K562 (cell line): ENCODE measurements at regions not wholly inside any gene's neighbourhood (a gene's known extent, or its start where the extent isn't known, plus 50 kb on each side); places are given as distances from the start of the nearest gene placed in this dataset.
A peak's percentile ranks its signal among the peaks of the same experiment; 100 is the strongest.

Experiments used
- ATAC-seq: fragments of 200-7000 bp; cut with Tn5 transposase; 3 replicates; pipeline ENCODE4 v1.9.1; 2020; ENCODE audit warnings: moderate library complexity
- BruUV-seq: library from RNA; stranded (reverse); fragments of 400-500 nt; replicated peaks from 2 replicates; lab custom pipeline; 2021; lab: Mats Ljungman, UMichigan
- CTCF ChIA-PET: fragments of 300-600 bp; formaldehyde crosslinking; extraction: SDS; loops from one replicate; lab custom pipeline; 2021; ENCODE audit warnings: low intra/inter-chr PET ratio; lab: Yijun Ruan, JAX
- POLR2A ChIA-PET: fragments of 300-600, 350-650 bp; sonication (Branson Sonifier 250); formaldehyde crosslinking; extraction: SDS; loops from one replicate; lab custom pipeline; 2021; ENCODE audit warnings: antibody characterized with exemption, inconsistent platforms; lab: Yijun Ruan, JAX
- DNase-seq, 4 experiments: peaks; one replicate each; pipeline versions ENCODE4 v3.0.0 to v3.0.0-alpha.2; 2011 to 2018; ENCODE audit warnings: low spot score in 3 of 4, mixed read lengths in 3 of 4; ENCODE audit errors: extremely low read depth in 1 of 4
- FAIRE-seq: peaks from 2 replicates; lab custom pipeline; 2011; peaks lifted over from hg19 to GRCh38; lab: Jason Lieb, UNC
- H2AFZ ChIP-seq: 2 replicates; pipeline ENCODE4 v1.6.0; 2011; ENCODE audit warnings: low read depth, low read length, control low read depth, inconsistent platforms
- H3K27ac ChIP-seq: fragments of 200-600 bp; 3 replicates; pipeline ENCODE4 v1.8.0; 2011; ENCODE audit warnings: low read depth, mild to moderate bottlenecking, control low read depth, inconsistent platforms, low read length, moderate library complexity, mixed read lengths; ENCODE audit errors: extremely low read depth
- H3K27me3 ChIP-seq, 2 experiments: fragments of 300-600 bp in 1 of 2; 2 replicates in 1 of 2; 3 replicates in 1 of 2; pipeline versions ENCODE4 v1.6.0 to v1.8.0; 2011; ENCODE audit warnings: inconsistent platforms in 2 of 2, low read length in 2 of 2, mild to moderate bottlenecking in 1 of 2, mixed read lengths in 1 of 2, moderate library complexity in 1 of 2; ENCODE audit not compliant: control insufficient read depth in 2 of 2, insufficient read depth in 2 of 2
- H3K36me3 ChIP-seq: fragments of 300-600 bp; 3 replicates; pipeline ENCODE4 v1.8.0; 2011; ENCODE audit warnings: mild to moderate bottlenecking, low read length, inconsistent platforms; ENCODE audit not compliant: control insufficient read depth, insufficient read depth
- H3K4me1 ChIP-seq, 2 experiments: fragments of 200-600 bp in 1 of 2; replicated peaks in 1 of 2; 2 replicates in 1 of 2; 3 replicates in 1 of 2; pipeline versions ENCODE4 v1.5.1 to v1.8.0; 2011; ENCODE audit warnings: inconsistent platforms in 2 of 2, low read length in 2 of 2, mild to moderate bottlenecking in 1 of 2, mixed read lengths in 1 of 2, moderate library complexity in 1 of 2; ENCODE audit not compliant: control insufficient read depth in 2 of 2, insufficient read depth in 2 of 2
- H3K4me2 ChIP-seq: 2 replicates; pipeline ENCODE4 v1.6.1; 2011; ENCODE audit warnings: low read length, control low read depth, inconsistent platforms, mixed read lengths; ENCODE audit not compliant: insufficient read depth
- H3K4me3 ChIP-seq: fragments of 200-600 bp; sonication (generic), shearing (Covaris generic); 2 replicates; pipeline ENCODE4 v1.5.1; 2016; ENCODE audit warnings: control low read depth, inconsistent platforms
- H3K79me2 ChIP-seq: fragments of 200-600 bp; 3 replicates; pipeline ENCODE4 v1.8.0; 2011; ENCODE audit warnings: low read length, inconsistent platforms; ENCODE audit not compliant: control insufficient read depth, insufficient read depth
- H3K9ac ChIP-seq, 2 experiments: 2 replicates each; pipeline versions ENCODE4 v1.6.0 to v1.6.1; 2011; ENCODE audit warnings: low read depth in 2 of 2, low read length in 2 of 2, control low read depth in 1 of 2, inconsistent platforms in 1 of 2, mild to moderate bottlenecking in 1 of 2, mixed read lengths in 1 of 2; ENCODE audit not compliant: insufficient read depth in 1 of 2
- H3K9me1 ChIP-seq: one replicate; pipeline ENCODE4 v1.6.0; 2011; ENCODE audit warnings: inconsistent platforms, mild to moderate bottlenecking, low read length, moderate library complexity; ENCODE audit not compliant: control insufficient read depth, insufficient read depth
- H3K9me3 ChIP-seq: replicated peaks from 2 replicates; pipeline ENCODE4 v1.5.1; 2011; ENCODE audit warnings: low read depth, low read length, inconsistent platforms; ENCODE audit not compliant: control insufficient read depth, insufficient read depth
- H4K20me1 ChIP-seq: replicated peaks from 2 replicates; pipeline ENCODE4 v1.6.1; 2011; ENCODE audit warnings: low read length, inconsistent platforms, mixed read lengths; ENCODE audit not compliant: control insufficient read depth, insufficient read depth
- ARID2 ChIP-seq: fragments of 450-650 bp; IDR thresholded peaks from 2 replicates; pipeline ENCODE4 v1.6.1; 2017; ENCODE audit warnings: antibody characterized with exemption, mild to moderate bottlenecking
- E2F3 ChIP-seq: fragments of 250-450 bp; sonication (Bioruptor Pico); IDR thresholded peaks from 2 replicates; pipeline ENCODE4 v1.4.0; 2020; ENCODE audit warnings: mild to moderate bottlenecking
- IRF2 ChIP-seq: sonication (generic); formaldehyde crosslinking; IDR thresholded peaks from 2 replicates; pipeline ENCODE4 v1.8.1; 2022; ENCODE audit warnings: mild to moderate bottlenecking, missing genetic modification reagents
- MCM2 ChIP-seq: fragments of 450-650 bp; IDR thresholded peaks from 2 replicates; pipeline ENCODE4 v1.6.1; 2017; ENCODE audit warnings: low read depth, mild to moderate bottlenecking
- PCBP1 ChIP-seq: fragments of 200-400 bp; formaldehyde crosslinking; IDR thresholded peaks from 2 replicates; pipeline ENCODE4 v1.6.1; 2018; ENCODE audit warnings: mild to moderate bottlenecking, low read depth, low read length; ENCODE audit not compliant: poor library complexity, severe bottlenecking
- RFX1 ChIP-seq: fragments of 450-650 bp; IDR thresholded peaks from 2 replicates; pipeline ENCODE4 v1.6.1; 2016; ENCODE audit warnings: mild to moderate bottlenecking, moderate library complexity
- SNIP1 ChIP-seq: fragments of 450-650 bp; IDR thresholded peaks from 2 replicates; pipeline ENCODE4 v1.7.1; 2017; ENCODE audit warnings: low read depth, mild to moderate bottlenecking
- ZNF24 ChIP-seq: fragments of 450-650 bp; IDR thresholded peaks from 2 replicates; pipeline ENCODE4 v1.6.1; 2016
- WGBS: fragments of 100-300 bp; shearing (Covaris generic); methylation state at CpG from one replicate; pipeline ENCODE4 v1.1.6; 2016; ENCODE audit warnings: low coverage, mixed read lengths; ENCODE audit not compliant: insufficient coverage; ENCODE audit errors: missing lambda C conversion rate; 5-methylcytosine and 5-hydroxymethylcytosine counted together
- in situ Hi-C: fragments of 300-500 bp; cut with MboI; formaldehyde crosslinking; loops from 4 replicates; pipeline ENCODE4 v1.15.0; 2018; ENCODE audit warnings: inconsistent platforms, mixed read lengths
- intact Hi-C: fragments of 100-400 bp; cut with micrococcal nuclease; formaldehyde crosslinking; loops from 2 replicates; pipeline ENCODE4 v1.14.2; 2022

DNA sequence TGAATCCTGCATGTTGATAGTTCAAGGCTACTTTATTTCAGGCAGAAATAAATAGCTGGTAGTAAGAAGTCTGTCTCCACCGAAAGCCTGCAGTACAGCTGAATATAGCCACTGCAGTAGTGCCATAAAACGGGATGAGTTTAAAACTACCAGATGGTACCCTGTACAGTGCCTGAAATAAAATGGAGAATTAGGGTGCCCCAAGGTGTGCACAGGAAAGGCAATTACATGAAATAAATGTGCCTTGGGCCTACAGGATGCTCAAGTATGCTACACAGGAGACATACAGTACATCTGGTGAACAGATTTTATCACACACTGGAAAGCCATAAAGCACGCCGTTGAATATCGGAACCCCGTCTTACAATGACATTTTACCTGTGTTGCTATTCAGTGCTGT is 447.7 kb upstream of the HNRNPA3 start (continued):
- TF ChIP-seq MCM2 (no peak), E2F3 (no peak)

DNA sequence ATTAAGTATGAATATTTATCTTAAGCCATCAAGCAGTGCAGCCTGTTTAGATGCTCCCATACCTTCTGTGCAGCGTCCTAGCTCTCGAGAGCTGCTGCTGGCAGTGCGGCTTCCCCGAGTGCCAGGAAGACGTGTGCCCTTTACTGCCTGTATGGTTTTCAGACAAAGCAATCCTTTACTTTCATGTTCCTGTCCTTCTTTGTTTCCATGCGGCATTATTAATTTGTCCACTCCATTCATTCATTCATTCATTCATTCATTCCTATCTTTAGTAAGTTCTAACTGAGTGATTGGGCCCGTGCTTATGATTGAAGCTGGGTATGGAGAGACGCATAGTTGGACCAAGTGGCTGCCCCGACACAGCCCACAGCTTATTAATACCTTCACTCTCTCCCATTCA is 446.6 kb upstream of the HNRNPA3 start:
- Histone ChIP-seq H2AFZ (no peak overlapping the region), H4K20me1 (no peaks in the 10 kb centered on the region), H3K4me3 (no peak overlapping the region), H3K27me3 (peaks cover 8 to 13% of the 10 kb centered on the region in 2 experiments; a peak in 3 of 5 replicates), H3K4me1 (no peaks in the 10 kb centered on the region), H3K27ac (no peak overlapping the region), H3K79me2 (no peaks in the 10 kb centered on the region), H3K36me3 (no peaks in the 10 kb centered on the region), H3K4me2 (no peak overlapping the region), H3K9ac (no peak overlapping the region), H3K9me1 (no peaks in the 10 kb centered on the region), H3K9me3 (no peaks in the 10 kb centered on the region)
- in situ Hi-C loops (no loop called here), intact Hi-C loops (no loop called here)
- POLR2A ChIA-PET, result no interaction called here
- CTCF ChIA-PET, result no interaction called here
- no TSS peak for BruUV-seq
- TF ChIP-seq ZNF24, result peak; percentile 86
- TF ChIP-seq SNIP1, result no peak
- no peak for ATAC-seq
- no peak for FAIRE-seq
- WGBS, result 5% methylated on average over 9 of the region's 9 CpGs
- DNase-seq, result no peak

DNA sequence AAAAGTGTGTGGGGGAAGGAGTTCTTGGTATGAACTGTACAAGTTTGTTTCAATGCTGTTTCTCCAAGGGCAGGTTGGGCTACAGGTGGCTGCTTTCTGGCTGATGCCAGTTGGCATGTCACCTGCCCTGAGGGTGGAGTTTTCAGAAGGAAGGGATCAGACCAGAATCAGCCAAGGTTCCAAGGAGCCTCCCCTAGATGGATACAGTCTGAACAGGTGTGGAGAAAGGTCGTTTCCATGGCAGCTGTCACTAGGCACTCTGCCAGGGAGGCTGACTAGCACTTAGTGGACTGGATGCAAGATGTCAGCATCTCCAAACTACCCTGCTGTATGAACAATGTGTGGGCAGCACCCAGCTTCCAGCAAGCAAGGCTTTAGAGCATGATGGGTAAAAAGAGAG is 444.4 kb upstream of the HNRNPA3 start:
- Histone ChIP-seq H3K9me1 (no peaks in the 10 kb centered on the region), H2AFZ (no peak overlapping the region), H3K4me3 (no peak overlapping the region), H3K79me2 (no peaks in the 10 kb centered on the region), H4K20me1 (no peaks in the 10 kb centered on the region), H3K36me3 (no peaks in the 10 kb centered on the region), H3K27ac (no peak overlapping the region), H3K9me3 (no peaks in the 10 kb centered on the region), H3K4me1 (no peaks in the 10 kb centered on the region), H3K4me2 (no peak overlapping the region), H3K27me3 (peaks cover 8 to 10% of the 10 kb centered on the region in 2 experiments; a peak in 3 of 5 replicates), H3K9ac (no peak overlapping the region)
- intact Hi-C loops, result no loop called here
- no peak for ATAC-seq
- TF ChIP-seq RFX1 (0 out of 2 replicates have a peak, but pooled peaks have one; percentile 7), ARID2 (no peak), PCBP1 (no peak), IRF2 (no peak)
- 0% methylated on average over 1 of the region's 1 CpG for WGBS
- DNase-seq, result no peak
- in situ Hi-C loops, result no loop called here
- ChIA-PET POLR2A (interaction anchor here (0.8 to 1.2 kb wide), 2 partner anchors 45 to 315 kb away, joined by 3 to 4 read pairs; no protein-coding TSS in a partner anchor), CTCF (no interaction called here)
- no TSS peak for BruUV-seq
- FAIRE-seq, result no peak
